ENCODE measurements at regions not wholly inside any gene's neighbourhood (a gene's known extent, or its start where the extent isn't known, plus 50 kb on each side); places are given as distances from the start of the nearest gene placed in this dataset.

DNA sequence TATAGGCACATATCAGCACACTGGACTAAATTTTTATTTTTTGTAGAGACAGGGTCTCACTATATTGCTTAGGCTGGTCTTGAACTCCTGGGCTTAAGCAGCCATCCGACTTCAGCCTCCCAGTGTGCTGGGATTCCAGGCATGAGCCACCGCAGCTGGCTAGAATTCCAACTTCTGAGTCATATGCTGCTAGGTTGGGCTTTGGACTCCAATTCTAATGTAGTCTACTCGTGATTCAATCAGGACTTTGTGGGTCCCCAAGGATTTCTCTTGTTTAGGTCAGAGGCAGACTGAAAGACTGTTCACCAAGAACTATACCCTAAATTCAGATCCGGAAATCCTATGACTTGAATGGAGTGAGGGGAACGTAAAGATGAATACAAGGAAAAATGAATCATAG is 68.2 kb upstream of the CHD1 start:
- no peaks in the 10 kb centered on the region for H3K4me1 ChIP-seq (ENCODE audit: control insufficient read depth, extremely low read depth, insufficient read depth, low read length)
- no peak overlapping the region for H3K4me2 ChIP-seq (ENCODE audit: extremely low read depth, insufficient read depth, low read length)
- no peaks in the 10 kb centered on the region for H3K36me3 ChIP-seq (ENCODE audit: control insufficient read depth, insufficient read depth, low read length)
- H2AFZ ChIP-seq (ENCODE audit: low read length), result no peak overlapping the region
- peak; percentile 17 to 54 for DNase-seq (ENCODE audit: low read depth in 2 of 2)
- no peaks in the 10 kb centered on the region for H3K27me3 ChIP-seq (ENCODE audit: control insufficient read depth, insufficient read depth, low read length)
- H3K79me2 ChIP-seq (ENCODE audit: control insufficient read depth, insufficient read depth, low read length), result no peaks in the 10 kb centered on the region
- H3K9ac ChIP-seq (ENCODE audit: insufficient read depth, low read length), result no peak overlapping the region
- TF ChIP-seq EZH2 (IDR thresholded peaks at IDR 0.05; ENCODE audit: low read length, missing control alignments), result no peak
- TF ChIP-seq, protein P1, sequence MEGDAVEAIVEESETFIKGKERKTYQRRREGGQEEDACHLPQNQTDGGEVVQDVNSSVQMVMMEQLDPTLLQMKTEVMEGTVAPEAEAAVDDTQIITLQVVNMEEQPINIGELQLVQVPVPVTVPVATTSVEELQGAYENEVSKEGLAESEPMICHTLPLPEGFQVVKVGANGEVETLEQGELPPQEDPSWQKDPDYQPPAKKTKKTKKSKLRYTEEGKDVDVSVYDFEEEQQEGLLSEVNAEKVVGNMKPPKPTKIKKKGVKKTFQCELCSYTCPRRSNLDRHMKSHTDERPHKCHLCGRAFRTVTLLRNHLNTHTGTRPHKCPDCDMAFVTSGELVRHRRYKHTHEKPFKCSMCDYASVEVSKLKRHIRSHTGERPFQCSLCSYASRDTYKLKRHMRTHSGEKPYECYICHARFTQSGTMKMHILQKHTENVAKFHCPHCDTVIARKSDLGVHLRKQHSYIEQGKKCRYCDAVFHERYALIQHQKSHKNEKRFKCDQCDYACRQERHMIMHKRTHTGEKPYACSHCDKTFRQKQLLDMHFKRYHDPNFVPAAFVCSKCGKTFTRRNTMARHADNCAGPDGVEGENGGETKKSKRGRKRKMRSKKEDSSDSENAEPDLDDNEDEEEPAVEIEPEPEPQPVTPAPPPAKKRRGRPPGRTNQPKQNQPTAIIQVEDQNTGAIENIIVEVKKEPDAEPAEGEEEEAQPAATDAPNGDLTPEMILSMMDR (conservative IDR thresholded peaks at IDR 0.05 in 1 of 2, IDR thresholded peaks at IDR 0.05 in 1 of 2; ENCODE audit: low read depth in 1 of 2, low read length in 2 of 2), result no peak
- no peak overlapping the region for H3K4me3 ChIP-seq (replicated peaks in 1 of 4; ENCODE audit: control extremely low read depth in 1 of 4, insufficient read depth in 1 of 4, low read depth in 3 of 4, low read length in 4 of 4)
- H3K9me3 ChIP-seq (ENCODE audit: control insufficient read depth, insufficient read depth, low read depth, low read length), result no peaks in the 10 kb centered on the region
- H4K20me1 ChIP-seq (ENCODE audit: control insufficient read depth, extremely low read depth, insufficient read depth, low read length), result no peaks in the 10 kb centered on the region
- H3K27ac ChIP-seq (ENCODE audit: insufficient read depth, low read length), result no peak overlapping the region

DNA sequence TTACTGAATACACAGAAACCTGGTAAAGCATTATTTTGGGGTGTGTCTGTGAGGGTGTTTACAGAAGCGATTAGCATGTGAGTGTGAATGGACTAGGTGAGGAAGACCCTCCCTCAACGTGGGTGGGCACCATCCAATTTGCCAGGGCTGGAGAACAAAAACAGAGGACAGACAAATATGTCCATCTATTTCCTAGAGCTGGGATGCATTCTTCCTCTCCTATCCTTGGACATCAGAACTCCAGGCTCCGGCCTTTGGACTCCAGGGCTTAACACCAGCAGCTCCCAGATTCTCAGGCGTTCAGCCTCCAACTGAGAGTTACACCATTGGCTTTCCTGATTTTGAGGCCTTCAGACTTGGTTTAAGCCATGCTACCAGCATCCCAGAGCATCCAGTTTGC is 65.8 kb upstream of the CHD1 start:
- Histone ChIP-seq H3K4me3 (replicated peaks in 1 of 4; ENCODE audit: control extremely low read depth in 1 of 4, insufficient read depth in 1 of 4, low read depth in 3 of 4, low read length in 4 of 4) (no peak overlapping the region), H3K4me2 (ENCODE audit: extremely low read depth, insufficient read depth, low read length) (no peak overlapping the region), H4K20me1 (ENCODE audit: control insufficient read depth, extremely low read depth, insufficient read depth, low read length) (no peaks in the 10 kb centered on the region), H3K79me2 (ENCODE audit: control insufficient read depth, insufficient read depth, low read length) (no peaks in the 10 kb centered on the region), H3K4me1 (ENCODE audit: control insufficient read depth, extremely low read depth, insufficient read depth, low read length) (no peaks in the 10 kb centered on the region), H3K27me3 (ENCODE audit: control insufficient read depth, insufficient read depth, low read length) (no peaks in the 10 kb centered on the region), H3K9ac (ENCODE audit: insufficient read depth, low read length) (no peak overlapping the region), H3K9me3 (ENCODE audit: control insufficient read depth, insufficient read depth, low read depth, low read length) (no peaks in the 10 kb centered on the region), H2AFZ (ENCODE audit: low read length) (no peak overlapping the region), H3K36me3 (ENCODE audit: control insufficient read depth, insufficient read depth, low read length) (no peaks in the 10 kb centered on the region), H3K27ac (ENCODE audit: insufficient read depth, low read length) (no peak overlapping the region)
- no peak for DNase-seq (ENCODE audit: low read depth in 2 of 2)
- TF ChIP-seq, protein P1 (conservative IDR thresholded peaks at IDR 0.05 in 1 of 2, IDR thresholded peaks at IDR 0.05 in 1 of 2; ENCODE audit: low read depth in 1 of 2, low read length in 2 of 2), result no peak
- no peak for TF ChIP-seq EZH2 (IDR thresholded peaks at IDR 0.05; ENCODE audit: low read length, missing control alignments)

DNA sequence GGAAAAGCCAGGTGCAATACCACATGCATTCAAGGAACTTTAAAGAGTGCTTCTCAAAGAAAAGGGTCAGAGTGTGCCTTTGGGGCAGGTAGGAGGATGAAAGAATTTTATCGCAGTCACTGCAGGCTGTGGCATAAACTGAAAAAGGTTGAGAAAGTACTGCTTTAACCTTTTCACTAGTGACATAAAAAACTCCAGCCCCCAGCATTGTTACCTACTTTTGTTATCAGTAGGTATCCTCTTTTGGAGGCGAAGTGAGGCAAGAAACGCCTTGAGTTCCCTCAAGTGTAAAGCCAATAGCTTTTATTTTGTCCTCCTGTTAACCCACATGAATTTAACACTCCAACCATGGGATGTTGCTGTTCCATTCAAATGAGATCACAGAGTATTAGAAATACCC is 64.7 kb upstream of the CHD1 start:
- no peak for DNase-seq (ENCODE audit: low read depth in 2 of 2)
- H3K79me2 ChIP-seq (ENCODE audit: control insufficient read depth, insufficient read depth, low read length), result no peaks in the 10 kb centered on the region
- no peak overlapping the region for H3K9ac ChIP-seq (ENCODE audit: insufficient read depth, low read length)
- H3K36me3 ChIP-seq (ENCODE audit: control insufficient read depth, insufficient read depth, low read length), result no peaks in the 10 kb centered on the region
- no peak overlapping the region for H3K4me2 ChIP-seq (ENCODE audit: extremely low read depth, insufficient read depth, low read length)
- no peaks in the 10 kb centered on the region for H3K4me1 ChIP-seq (ENCODE audit: control insufficient read depth, extremely low read depth, insufficient read depth, low read length)
- TF ChIP-seq, protein P1 (conservative IDR thresholded peaks at IDR 0.05 in 1 of 2, IDR thresholded peaks at IDR 0.05 in 1 of 2; ENCODE audit: low read depth in 1 of 2, low read length in 2 of 2), result no peak
- TF ChIP-seq EZH2 (IDR thresholded peaks at IDR 0.05; ENCODE audit: low read length, missing control alignments), result no peak
- H3K9me3 ChIP-seq (ENCODE audit: control insufficient read depth, insufficient read depth, low read depth, low read length), result no peaks in the 10 kb centered on the region
- no peak overlapping the region for H3K27ac ChIP-seq (ENCODE audit: insufficient read depth, low read length)
- H2AFZ ChIP-seq (ENCODE audit: low read length), result no peak overlapping the region
- H4K20me1 ChIP-seq (ENCODE audit: control insufficient read depth, extremely low read depth, insufficient read depth, low read length), result no peaks in the 10 kb centered on the region
- no peak overlapping the region for H3K4me3 ChIP-seq (replicated peaks in 1 of 4; ENCODE audit: control extremely low read depth in 1 of 4, insufficient read depth in 1 of 4, low read depth in 3 of 4, low read length in 4 of 4)
- no peaks in the 10 kb centered on the region for H3K27me3 ChIP-seq (ENCODE audit: control insufficient read depth, insufficient read depth, low read length)

All from fibroblast of lung (primary cell).